ENCODE measurements at regions not wholly inside any gene's neighbourhood (a gene's known extent, or its start where the extent isn't known, plus 50 kb on each side); places are given as distances from the start of the nearest gene placed in this dataset.

GRCh38 chr4:38560768-38561558 is 103.0 kb upstream of the KLF3 start:
- ChIA-PET POLR2A (interaction anchor here (1.0 kb wide), 1 partner anchor 250 kb away, joined by 3 read pairs; no protein-coding TSS in a partner anchor), CTCF (interaction anchor here (0.6 kb wide), 1 partner anchor 299 kb away, joined by 3 read pairs; no protein-coding TSS in a partner anchor)
- Mint-ChIP-seq H3K4me1 (peaks cover 4% of the 10 kb centered on the region), H3K4me3 (no peak overlapping the region), H3K27me3 (peaks cover 50% of the 10 kb centered on the region), H3K9me3 (peaks cover 1% of the 10 kb centered on the region), H3K36me3 (ENCODE audit: low read depth) (peaks cover 1% of the 10 kb centered on the region), H3K27ac (no peak overlapping the region)
- DNase-seq: no peak

- H3K4me3 Mint-ChIP-seq: no peak overlapping the region
- ChIA-PET POLR2A (no interaction called here), CTCF (no interaction called here)
- no peak for DNase-seq
- H3K27me3 Mint-ChIP-seq: peaks cover 48% of the 10 kb centered on the region
- H3K9me3 Mint-ChIP-seq: no peaks in the 10 kb centered on the region
- H3K36me3 Mint-ChIP-seq (ENCODE audit: low read depth): no peaks in the 10 kb centered on the region
- no peak overlapping the region for H3K27ac Mint-ChIP-seq
- peaks cover 4% of the 10 kb centered on the region for H3K4me1 Mint-ChIP-seq
Observed at GRCh38 chr4:38562751-38563198, 101.2 kb upstream of the KLF3 start.

DNA sequence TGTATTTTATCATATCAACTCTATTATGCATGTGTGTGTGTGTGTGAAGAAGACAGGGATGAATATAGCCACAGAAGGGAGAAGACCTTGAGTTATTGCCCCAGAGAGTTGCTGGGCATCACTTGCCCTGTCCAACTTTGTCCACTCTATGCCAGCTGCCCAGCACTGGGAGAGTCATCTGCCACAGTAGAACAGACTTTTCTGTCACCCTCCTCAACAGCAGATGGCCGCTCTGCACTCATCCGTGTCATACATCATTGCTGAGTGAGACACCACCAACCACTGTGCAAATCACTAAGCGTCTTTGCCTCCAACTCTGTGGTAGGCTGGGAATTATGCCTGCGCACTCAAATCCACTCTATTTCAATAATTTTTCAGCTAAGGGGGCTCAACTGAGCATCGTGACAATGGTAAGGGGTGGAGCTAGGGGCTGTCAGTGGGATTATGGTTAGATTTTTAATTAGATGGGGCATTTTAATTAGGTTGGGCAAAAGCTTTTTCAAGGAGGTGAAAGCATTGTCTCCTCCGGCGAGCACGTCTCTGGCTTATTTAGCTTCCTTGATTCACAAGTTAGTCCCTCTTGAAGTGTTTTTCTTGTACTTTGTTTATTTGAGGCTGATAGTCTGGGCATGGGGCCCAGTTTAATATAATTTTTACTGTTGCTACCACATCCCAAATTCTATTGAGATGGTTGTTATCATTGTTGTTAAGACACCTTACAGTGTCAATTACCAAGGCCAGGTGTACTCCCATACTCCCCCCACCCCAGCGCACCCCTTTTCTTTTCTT is 100.1 kb upstream of the KLF3 start:
- no peak for DNase-seq
- no peaks in the 10 kb centered on the region for H3K36me3 Mint-ChIP-seq (ENCODE audit: low read depth)
- no peak overlapping the region for H3K27ac Mint-ChIP-seq
- POLR2A ChIA-PET: no interaction called here
- no peak overlapping the region for H3K4me3 Mint-ChIP-seq
- no peaks in the 10 kb centered on the region for H3K9me3 Mint-ChIP-seq
- CTCF ChIA-PET: no interaction called here
- peaks cover 4% of the 10 kb centered on the region for H3K4me1 Mint-ChIP-seq
- H3K27me3 Mint-ChIP-seq: peaks cover 45% of the 10 kb centered on the region

DNA sequence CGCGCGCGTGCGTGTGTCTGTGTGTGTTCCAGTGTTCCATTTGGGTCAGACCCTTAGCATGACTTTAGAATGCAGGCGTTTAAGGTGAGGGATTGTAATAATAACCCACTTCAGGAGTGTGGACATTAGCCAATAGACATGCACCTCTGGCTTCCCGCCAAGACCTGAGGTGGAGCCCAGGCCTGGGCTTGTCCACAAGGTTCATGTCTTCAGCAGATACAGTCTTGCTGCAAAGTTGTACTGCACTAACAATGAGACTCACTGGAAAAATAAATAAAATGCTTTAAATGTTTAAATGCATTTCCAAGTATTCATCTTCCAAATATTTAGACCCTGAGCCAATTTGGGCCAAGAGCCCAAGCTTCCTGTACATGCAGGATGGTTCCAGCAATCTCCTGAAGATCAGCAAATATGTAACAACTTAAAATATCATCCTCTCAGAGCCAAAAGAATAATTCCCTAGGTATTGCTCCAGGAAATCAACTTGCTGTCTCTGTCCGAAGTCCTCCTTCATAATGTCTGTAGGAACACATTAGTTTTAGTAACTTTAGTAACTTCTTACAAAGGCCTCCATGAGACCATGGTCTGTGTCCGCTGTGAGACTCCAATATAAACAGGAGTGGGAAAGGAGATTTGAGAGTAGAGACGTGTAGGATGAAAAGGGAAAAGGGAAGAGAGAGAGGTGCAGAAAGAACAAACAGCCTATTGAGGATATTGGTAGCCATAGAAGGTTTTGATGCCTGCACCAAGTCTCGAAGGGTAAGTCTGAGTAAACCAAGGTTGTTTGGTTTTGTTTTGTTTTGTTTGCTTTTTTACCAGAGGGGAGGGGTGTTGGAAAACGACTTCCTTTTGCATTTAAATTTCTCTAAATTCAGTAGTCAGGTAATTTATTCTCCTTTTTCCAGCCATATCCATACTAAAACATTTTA is 98.5 kb upstream of the KLF3 start:
- Mint-ChIP-seq H3K27me3 (peaks cover 39% of the 10 kb centered on the region), H3K27ac (no peak overlapping the region), H3K4me1 (peaks cover 4% of the 10 kb centered on the region), H3K36me3 (ENCODE audit: low read depth) (no peaks in the 10 kb centered on the region), H3K4me3 (no peak overlapping the region), H3K9me3 (no peaks in the 10 kb centered on the region)
- no peak for DNase-seq
- ChIA-PET CTCF (no interaction called here), POLR2A (no interaction called here)

GRCh38 chr4:38566806-38567398 is 97.1 kb upstream of the KLF3 start:
- Mint-ChIP-seq H3K4me3 (no peak overlapping the region), H3K9me3 (no peaks in the 10 kb centered on the region)
- CTCF ChIA-PET: no interaction called here

DNA sequence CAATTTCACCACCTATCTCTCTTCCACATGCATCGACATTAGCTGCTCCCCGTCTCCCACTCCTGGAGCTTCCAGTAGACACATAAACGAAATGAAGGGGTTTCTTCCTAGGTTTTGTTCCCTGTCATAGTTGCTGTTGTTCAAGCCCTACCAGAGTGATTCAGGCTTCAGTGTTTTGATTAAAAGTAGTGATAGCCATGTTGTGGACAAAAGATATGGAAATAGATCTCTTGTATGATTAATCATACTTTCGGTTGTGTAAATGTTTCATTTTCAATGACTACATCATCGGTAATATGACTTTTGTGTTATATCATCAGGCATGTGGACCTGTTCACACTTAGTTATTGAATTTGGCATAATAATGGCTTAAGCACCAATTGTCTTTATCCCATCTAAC is 96.5 kb upstream of the KLF3 start:
- Mint-ChIP-seq H3K27me3 (peaks cover 26% of the 10 kb centered on the region), H3K4me1 (no peaks in the 10 kb centered on the region), H3K36me3 (ENCODE audit: low read depth) (no peaks in the 10 kb centered on the region), H3K9me3 (no peaks in the 10 kb centered on the region), H3K27ac (no peak overlapping the region), H3K4me3 (no peak overlapping the region)
- CTCF ChIA-PET: no interaction called here
- POLR2A ChIA-PET: no interaction called here
- DNase-seq: no peak

More at GRCh38 chr4:38566806-38567398, 97.1 kb upstream of the KLF3 start:
- peaks cover 32% of the 10 kb centered on the region for H3K27me3 Mint-ChIP-seq
- POLR2A ChIA-PET: no interaction called here
- no peak for DNase-seq
- no peaks in the 10 kb centered on the region for H3K36me3 Mint-ChIP-seq (ENCODE audit: low read depth)
- H3K4me1 Mint-ChIP-seq: no peaks in the 10 kb centered on the region
- H3K27ac Mint-ChIP-seq: no peak overlapping the region

GRCh38 chr4:38568768-38569167 is 95.2 kb upstream of the KLF3 start:
- no peak for DNase-seq
- no peaks in the 10 kb centered on the region for H3K4me1 Mint-ChIP-seq
- POLR2A ChIA-PET: no interaction called here
- H3K27me3 Mint-ChIP-seq: peaks cover 20% of the 10 kb centered on the region
- CTCF ChIA-PET: no interaction called here
- H3K9me3 Mint-ChIP-seq: no peaks in the 10 kb centered on the region
- H3K4me3 Mint-ChIP-seq: no peak overlapping the region
- H3K27ac Mint-ChIP-seq: no peak overlapping the region
- no peaks in the 10 kb centered on the region for H3K36me3 Mint-ChIP-seq (ENCODE audit: low read depth)

DNA sequence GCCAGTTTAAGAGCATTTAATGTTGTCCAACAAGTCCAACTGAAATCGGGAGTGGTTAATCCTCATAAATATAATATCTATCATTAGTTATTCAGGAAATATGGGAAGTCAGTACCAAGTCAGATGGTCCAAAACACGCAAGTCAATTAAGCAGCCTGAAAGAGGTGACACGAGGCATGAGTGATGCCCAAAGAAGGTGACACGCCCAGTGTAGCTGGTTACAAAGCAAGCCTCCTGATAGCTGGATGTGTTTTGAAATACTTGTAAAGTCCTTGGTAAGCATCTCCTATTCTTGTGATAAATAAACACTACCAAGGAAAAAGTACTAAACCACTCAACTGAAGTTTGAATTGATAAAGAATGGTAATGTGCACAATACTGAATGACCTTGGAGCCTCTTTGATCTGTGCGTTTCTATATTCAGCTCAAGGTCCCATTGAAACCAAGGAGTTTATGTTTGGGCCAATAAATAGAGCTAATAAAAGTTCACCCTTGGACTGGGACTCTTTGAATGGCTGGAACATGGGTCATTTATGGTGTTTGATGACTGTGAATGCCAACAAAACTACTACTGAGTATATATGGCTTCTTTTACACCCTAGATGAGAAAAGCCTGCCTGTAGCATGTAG is 93.2 kb upstream of the KLF3 start:
- DNase-seq: no peak
- no peaks in the 10 kb centered on the region for H3K4me1 Mint-ChIP-seq
- no peak overlapping the region for H3K4me3 Mint-ChIP-seq
- H3K27ac Mint-ChIP-seq: no peak overlapping the region
- peaks cover 17% of the 10 kb centered on the region for H3K27me3 Mint-ChIP-seq
- ChIA-PET CTCF (no interaction called here), POLR2A (no interaction called here)
- H3K36me3 Mint-ChIP-seq (ENCODE audit: low read depth): no peaks in the 10 kb centered on the region
- no peaks in the 10 kb centered on the region for H3K9me3 Mint-ChIP-seq

DNA sequence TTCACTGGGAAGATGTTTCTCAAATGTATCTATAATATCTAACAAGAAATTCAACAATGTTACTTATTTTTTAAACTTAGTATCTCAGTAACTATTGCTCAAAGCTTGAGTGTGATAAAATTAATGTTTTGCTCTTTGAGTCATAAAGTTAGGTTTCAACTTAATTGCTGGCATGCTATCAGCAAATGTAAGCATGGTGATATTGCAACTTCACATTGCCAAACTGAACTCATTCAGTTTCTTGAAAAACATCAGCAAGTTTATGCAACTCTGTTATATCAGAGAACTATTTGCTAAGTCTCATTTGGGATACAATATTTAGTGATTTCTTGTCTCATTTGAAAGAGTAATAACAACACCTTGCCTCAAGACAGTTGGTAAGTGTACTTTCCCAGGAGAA is 91.2 kb upstream of the KLF3 start:
- DNase-seq: no peak
- ChIA-PET CTCF (no interaction called here), POLR2A (no interaction called here)
- Mint-ChIP-seq H3K9me3 (no peaks in the 10 kb centered on the region), H3K27me3 (peaks cover 7% of the 10 kb centered on the region), H3K4me3 (no peak overlapping the region), H3K4me1 (no peaks in the 10 kb centered on the region), H3K36me3 (ENCODE audit: low read depth) (no peaks in the 10 kb centered on the region), H3K27ac (no peak overlapping the region)

- DNase-seq: no peak
- no peaks in the 10 kb centered on the region for H3K36me3 Mint-ChIP-seq (ENCODE audit: low read depth)
- H3K27me3 Mint-ChIP-seq: peaks cover 7% of the 10 kb centered on the region
- no peaks in the 10 kb centered on the region for H3K9me3 Mint-ChIP-seq
- ChIA-PET CTCF (no interaction called here), POLR2A (no interaction called here)
- no peak overlapping the region for H3K27ac Mint-ChIP-seq
- H3K4me3 Mint-ChIP-seq: no peak overlapping the region
- no peaks in the 10 kb centered on the region for H3K4me1 Mint-ChIP-seq
Observed at GRCh38 chr4:38574559-38575333, 89.3 kb upstream of the KLF3 start.

- Mint-ChIP-seq H3K4me3 (no peak overlapping the region), H3K4me1 (no peaks in the 10 kb centered on the region), H3K27ac (no peak overlapping the region), H3K27me3 (peaks cover 5% of the 10 kb centered on the region), H3K36me3 (ENCODE audit: low read depth) (no peaks in the 10 kb centered on the region), H3K9me3 (no peaks in the 10 kb centered on the region)
- no peak for DNase-seq
- ChIA-PET CTCF (no interaction called here), POLR2A (no interaction called here)
Observed at GRCh38 chr4:38576767-38577166, 87.2 kb upstream of the KLF3 start.

- H3K36me3 Mint-ChIP-seq (ENCODE audit: low read depth): no peaks in the 10 kb centered on the region
- H3K4me1 Mint-ChIP-seq: no peaks in the 10 kb centered on the region
- H3K27me3 Mint-ChIP-seq: peaks cover 5% of the 10 kb centered on the region
- DNase-seq: no peak
- no peaks in the 10 kb centered on the region for H3K9me3 Mint-ChIP-seq
- no peak overlapping the region for H3K27ac Mint-ChIP-seq
- CTCF ChIA-PET: interaction anchor here (0.5 kb wide), 1 partner anchor 31 kb away, joined by 4 read pairs; no protein-coding TSS in a partner anchor
- POLR2A ChIA-PET: no interaction called here
- no peak overlapping the region for H3K4me3 Mint-ChIP-seq
Observed at GRCh38 chr4:38577462-38577861, 86.5 kb upstream of the KLF3 start.

All from activated CD4-positive, alpha-beta memory T cell treated with anti-CD3 and anti-CD28 coated beads, Interleukin-2, amount 10 ng/mL, durations not matched to agents 7 days and 5 days (primary cell).